NCI-H1092 (cell line): ENCODE measurements at regions not wholly inside any gene's neighbourhood (a gene's known extent, or its start where the extent isn't known, plus 50 kb on each side); places are given as distances from the start of the nearest gene placed in this dataset.
"Not testable (repeated sequence)": the region's sequence is repeated elsewhere in the genome, so short reads cannot be mapped to it uniquely, and the experiment has no call there.

Experiments used
- DNase-seq: peaks from one replicate; lab custom pipeline; 2025; lab: John Stamatoyannopoulos, UW

DNA sequence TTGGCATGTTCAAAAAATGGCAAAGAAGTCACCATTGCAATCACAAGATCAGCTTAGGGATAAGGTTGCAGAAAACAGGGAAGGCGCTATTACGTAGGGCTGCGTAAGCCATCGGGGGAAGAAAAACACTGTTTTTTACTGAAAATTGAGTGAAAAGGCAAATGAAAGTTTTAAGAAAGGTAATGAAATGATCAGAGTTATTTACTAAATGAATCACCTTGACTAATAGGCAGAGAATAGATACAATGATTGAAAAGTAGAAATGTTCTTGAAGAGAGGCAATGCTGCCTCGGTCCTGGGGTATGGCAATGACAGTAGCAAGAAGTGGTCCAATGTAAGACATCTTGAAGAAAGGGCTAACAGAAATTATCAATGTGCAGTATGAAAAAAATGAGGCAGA lies 1227.8 kb upstream of the ZEB2 start:
- no peak for DNase-seq

DNA sequence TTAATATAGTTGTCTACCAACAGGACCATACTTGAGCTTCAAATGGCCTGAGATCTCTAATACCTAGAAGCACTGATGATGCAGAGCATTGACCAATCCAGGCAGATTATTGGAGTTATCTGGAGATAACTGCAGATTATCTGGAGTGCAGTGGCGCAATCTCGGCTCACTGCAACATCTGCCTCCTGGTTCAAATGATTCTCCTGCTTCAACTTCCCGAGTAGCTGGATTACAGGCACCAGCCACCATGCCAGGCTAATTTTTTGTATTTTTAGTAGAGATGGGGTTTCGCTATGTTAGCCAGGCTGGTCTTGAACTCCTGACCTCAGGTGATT lies 1225.4 kb upstream of the ZEB2 start:
- not testable (repeated sequence) for DNase-seq

DNA sequence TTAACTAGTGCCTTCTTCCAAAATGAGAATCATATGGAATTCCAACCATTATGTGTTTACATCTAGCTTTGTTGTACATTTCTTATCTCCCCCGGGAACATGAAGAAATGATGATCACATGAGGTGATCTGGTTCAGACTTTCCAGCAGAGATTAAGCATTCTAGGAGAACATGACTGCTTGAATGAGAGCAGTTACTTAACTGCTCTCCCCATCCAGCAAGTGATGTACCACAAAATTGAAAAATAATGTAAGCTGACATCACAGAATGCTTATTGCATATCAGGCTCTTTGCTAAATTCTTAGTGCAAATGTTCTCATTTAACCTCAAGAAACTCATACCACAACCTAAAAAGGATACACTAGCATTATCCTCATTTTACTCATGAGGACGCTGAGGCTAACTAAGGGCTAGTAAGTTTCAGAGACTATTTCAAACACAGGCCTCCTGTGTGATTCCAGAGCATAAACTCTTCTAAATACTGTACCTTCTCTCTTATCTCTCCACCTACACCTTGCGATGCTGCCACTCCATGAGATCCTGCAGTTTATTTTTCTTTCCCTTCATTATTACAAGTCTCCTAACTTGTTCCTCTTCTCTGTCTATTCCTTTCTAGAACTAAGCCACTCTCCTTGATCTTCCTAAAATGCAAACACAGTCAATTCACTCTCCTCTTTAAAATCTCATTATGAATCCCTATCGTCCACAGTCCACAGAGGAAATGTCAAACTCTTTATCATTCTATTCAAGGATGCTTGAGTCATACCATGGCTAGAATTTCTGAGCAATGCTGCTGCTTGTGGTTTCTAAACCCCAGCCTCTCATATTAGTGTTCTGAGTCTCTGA lies 1224.8 kb upstream of the ZEB2 start:
- no peak for DNase-seq

DNA sequence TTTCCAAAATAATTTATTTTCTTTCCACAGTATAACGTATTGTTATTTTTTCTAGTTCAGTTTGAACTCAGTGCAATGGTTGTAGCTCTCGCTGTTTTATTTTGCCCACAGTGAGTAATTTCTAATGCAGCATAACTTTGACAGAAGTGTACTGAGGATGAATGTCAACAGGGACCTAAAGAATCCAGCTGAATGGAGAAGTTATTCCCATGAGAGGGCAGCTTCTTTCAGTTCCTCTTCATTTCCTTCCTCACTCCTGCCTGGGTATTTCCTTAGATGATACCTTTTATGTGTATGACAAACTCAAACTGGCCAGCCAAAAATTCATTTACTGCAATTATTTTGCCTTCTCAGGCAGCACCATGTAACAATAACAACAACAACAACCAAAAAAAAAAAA lies 1223.1 kb upstream of the ZEB2 start:
- DNase-seq, result no peak

DNA sequence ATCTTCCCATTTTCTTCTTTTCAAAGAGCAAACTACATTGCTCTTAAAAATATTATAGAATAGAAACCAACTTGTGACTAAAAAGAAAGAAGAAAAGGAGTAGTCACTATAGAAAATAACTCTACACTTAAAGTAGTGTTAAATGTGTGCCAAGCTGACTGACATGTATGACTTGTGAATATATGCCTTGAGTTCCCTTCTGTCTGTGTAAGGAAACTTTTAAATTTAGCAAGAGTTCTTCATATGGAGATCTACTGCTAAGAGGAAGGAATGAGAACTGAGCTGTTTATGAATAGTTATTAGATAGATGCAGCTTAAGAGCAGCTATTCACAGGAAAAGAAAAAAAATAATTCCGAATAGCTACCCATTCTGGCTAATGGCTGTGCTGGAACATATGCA lies 1221.7 kb upstream of the ZEB2 start:
- DNase-seq, result no peak

DNA sequence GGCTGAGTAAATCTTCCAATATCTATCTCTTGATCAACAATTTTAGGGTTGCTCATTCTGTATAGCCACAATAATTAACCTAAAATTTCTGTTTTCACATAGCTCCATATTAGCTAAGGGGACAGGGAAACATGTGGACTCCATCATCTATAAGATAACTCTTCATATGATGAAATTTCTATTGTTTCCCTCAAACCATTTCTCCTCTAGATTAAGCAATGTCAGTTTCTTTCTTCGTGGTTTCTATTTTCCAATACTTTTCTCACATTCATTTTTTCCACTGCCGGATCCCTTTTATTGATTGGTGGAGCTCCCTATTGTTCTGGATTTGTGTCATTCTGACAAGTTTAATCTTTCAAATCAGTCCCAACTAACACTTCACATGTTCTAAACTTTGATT lies 1221.3 kb upstream of the ZEB2 start:
- DNase-seq, result no peak

DNA sequence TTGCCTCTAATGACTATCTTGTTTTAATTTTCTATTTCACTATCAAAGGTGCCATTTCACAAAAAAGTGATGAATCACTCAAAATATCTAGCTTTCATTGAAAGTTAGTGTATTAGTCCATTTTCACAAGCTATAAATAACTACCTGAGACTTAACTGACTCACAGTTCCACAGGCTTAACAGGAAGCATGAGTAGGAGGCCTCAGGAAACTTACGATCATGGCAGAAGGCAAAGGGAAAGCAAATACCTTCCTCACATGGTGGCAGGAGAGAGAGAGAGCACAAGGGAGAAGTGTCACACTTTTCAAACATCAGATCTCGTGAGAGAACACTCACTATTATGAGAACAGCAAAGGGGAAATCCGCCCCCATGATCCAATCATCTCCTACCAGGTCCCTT lies 1220.4 kb upstream of the ZEB2 start:
- DNase-seq, result no peak

DNA sequence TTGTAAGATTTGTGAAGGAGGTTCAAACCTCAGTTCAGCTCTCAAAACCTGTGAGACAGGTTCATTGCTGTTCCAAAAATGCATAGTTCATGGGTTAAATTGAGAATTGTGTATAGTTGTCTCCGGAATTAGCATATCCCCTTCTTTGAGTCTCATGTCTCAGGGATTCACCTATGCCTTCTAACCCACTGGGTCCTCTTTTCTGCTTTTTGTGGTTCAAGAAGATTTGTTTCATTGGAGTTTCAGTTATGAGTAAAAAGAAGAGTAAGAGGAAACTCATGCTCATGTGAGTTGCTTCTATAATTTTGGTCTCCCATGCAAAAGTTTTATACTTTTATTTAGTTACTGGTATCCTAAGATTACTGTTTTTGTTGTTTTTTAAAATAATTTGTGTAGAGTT lies 1219.8 kb upstream of the ZEB2 start:
- DNase-seq, result no peak

DNA sequence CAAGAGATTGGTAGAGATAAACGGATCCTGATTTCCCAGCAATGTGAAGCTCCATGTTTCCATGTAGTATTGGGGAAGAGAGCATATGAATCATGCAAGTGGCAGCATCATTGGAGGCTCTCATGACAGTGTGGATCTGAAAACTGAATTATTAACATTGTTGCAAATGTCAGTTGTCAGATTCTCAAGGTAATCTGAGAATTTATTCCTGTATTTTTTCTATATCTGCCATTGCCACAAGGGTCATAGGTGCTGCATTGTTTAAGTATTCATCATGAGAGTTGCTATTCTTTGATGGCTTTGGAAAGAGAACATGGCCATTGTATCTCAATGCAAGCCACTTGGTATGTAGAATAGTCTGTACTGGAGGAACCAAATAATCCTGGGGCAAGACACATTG lies 1217.0 kb upstream of the ZEB2 start:
- no peak for DNase-seq

DNA sequence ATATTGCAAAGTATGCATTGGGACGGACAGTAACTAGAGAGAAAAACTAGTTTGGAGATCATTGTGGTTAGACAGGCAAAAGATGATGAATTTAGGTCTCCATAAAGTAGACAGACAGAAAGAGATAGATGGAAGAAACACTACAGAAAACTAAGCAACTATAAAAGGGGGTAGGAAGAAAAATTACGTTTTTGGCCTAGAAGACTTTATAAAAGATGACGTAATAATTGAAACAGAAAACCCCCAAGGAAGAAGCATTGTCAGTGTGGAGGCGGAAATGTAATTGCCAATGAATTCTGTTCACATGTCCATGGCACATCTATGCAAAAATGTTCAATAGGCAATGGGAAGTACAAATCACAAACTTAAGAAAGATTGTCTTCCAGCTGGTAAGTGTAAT lies 1211.5 kb upstream of the ZEB2 start:
- DNase-seq, result no peak

DNA sequence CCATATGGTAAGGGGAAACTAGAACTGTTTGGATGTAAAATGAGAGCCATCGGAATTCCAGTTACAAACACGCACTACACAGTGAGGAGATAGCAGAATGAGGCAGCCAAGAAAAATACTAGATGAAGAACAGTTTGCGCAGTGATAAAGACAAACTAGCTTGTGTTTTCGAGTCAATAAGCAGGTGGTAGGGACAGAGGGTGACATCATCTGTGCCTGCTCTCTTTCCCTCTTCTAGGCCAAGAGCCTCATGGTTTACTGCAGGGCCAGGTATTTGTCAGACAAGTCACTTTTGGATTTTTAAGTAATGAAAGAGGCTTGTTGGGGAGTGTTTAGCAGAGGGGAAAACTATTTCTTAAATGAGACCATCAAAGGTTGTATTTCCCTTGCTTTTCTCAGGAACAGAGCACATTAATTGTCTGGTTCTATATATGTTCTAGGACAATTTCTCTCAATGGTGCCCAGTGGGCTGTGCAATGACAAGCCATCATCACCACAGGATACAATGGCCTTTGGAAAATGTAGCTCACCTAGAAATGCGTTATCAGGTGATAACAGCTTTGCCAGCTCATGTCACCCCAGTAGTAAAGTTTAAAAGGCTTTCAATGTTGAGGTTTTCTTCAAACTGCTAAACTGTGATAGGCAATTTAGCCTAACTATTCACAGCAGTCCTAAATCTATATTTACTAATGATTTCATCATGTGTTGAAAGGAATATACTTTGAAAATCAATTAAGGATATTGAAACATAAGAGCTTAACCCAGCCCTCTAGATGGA lies 1210.3 kb upstream of the ZEB2 start:
- DNase-seq, result no peak

DNA sequence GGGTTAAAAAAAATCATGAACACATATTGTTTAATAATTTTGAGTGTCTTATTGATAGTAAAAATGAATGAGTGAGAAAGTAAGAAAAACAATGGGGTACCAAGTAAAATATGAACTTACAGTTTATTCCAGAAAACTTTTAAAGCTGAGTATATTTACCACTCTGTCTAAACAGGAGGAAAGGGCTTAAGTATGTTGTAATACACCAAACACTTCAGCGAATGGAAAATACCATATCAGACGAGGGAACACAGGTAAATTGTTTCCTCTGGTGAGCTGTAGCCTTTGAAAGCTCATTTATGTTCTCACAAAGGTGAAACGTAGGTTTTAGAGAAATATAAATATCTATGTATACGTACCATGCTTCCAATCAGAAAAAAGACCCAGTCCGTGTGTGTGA lies 1209.6 kb upstream of the ZEB2 start:
- no peak for DNase-seq

DNA sequence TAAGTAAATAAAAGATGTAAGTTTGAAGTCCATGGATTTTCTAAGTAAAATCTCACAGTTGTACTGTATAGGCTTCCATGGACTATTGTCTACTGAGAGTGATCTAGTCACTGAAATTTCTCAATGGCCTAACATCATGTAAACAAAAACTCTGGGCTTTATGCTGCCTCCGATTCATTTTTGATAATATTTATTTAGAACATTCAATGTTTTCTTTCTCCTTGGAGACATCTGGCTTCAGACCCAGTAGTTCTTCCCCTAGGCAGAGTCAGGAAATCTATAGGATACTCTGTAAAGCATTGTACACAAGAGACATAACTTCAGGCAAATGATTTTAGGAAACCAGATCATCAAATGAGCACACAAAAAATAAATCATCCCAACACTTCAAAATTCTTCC lies 1208.6 kb upstream of the ZEB2 start:
- DNase-seq, result no peak

DNA sequence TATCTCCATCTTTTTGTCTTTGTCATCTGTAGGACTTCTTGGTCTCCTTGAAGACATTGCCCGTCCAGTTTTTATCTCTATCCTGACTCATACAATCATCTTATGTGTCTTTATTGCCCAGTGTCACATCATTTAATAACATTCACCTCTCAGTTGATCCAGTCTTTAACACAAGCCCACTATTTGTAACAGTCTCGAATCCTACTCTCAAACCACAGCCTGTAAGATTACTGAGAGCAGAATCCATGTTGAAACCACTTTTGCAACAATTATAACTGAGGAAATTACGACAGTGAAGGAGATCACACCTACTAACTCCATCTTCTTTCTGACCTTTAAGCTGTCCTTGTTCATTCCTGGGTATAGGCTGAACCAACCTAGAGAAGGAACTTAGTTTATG lies 1206.0 kb upstream of the ZEB2 start:
- DNase-seq, result no peak

DNA sequence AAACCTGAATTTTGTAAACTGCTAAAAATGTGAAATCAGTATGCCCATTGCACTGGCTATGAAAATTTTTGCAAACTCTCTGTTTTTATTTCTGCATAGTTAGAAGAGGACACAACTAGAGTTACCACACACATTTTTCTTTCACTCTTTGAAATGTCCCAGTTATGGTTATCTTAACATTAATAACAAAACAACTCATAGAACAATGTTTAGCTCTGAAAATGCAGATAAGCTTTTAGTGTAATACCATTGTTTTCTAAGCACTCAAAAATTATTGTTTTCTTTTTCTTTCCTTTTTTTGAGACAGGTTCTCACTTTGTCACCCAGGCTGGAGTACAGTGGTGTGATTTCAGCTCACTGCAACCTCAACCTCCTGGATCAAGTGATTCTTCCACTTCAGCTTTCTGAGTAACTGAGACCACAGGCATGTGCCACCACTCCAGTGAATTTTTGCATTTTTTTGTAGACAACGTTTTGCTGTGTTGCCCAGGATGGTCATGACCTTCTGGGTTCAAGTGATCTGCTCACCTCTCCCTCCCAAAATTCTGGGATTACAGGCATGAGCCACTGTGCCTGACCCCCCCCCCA lies 1204.5 kb upstream of the ZEB2 start:
- no peak for DNase-seq

DNA sequence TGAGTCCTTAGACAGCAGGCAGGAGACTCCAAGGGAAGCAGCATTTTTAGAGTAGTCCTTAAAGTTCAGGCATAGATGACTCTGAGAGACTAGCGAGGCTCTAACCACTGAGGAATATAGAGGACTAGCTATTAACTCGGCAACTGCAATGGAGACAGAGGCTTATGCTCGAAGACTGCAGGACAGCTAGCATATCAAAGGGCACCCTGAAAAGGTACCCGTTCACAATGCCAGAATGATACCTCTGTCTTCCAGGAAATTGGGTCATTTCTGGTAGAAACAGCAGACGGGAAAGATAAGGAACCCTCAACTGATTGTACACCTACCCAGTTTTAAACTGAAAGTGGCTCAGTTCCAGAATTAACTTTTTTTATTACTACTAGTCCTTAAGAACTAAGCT lies 1204.0 kb upstream of the ZEB2 start:
- DNase-seq, result no peak

DNA sequence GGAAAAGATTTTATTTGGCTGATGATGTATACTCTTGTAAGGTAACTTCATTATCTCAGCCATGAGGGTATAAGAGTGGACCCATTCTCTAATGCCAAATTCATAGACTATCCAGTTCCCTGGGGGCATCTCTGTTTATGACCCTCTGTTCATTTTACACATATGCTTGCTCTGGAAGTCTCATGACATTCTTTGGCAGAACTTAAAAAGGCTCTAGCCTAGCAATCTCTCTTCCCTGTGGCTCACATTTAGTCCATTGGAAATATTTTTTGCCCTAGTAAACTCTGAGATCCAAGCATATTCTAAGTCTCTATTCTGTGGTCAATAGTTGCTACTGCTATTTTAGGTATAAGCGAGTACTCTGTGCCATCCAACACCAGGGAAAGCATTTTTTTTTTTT lies 1201.8 kb upstream of the ZEB2 start:
- no peak for DNase-seq

DNA sequence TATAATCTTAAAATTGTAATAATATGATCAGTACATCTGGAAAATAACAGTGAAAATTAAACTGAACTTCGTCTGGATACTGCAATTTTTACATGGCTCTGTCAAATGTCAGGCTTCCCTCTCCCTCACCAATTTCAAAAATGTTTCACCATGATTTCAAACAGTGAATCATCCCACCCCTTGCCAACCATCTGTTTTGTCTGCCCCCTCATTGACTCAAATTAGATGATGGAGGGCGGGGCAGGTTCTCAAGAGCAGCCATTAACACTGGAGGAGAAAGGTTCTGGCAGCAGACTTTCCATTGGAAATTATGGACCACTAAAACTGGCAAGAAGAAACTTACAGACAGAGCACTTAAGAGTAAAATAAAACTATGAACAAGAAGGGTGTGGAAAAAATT lies 1195.7 kb upstream of the ZEB2 start:
- no peak for DNase-seq

DNA sequence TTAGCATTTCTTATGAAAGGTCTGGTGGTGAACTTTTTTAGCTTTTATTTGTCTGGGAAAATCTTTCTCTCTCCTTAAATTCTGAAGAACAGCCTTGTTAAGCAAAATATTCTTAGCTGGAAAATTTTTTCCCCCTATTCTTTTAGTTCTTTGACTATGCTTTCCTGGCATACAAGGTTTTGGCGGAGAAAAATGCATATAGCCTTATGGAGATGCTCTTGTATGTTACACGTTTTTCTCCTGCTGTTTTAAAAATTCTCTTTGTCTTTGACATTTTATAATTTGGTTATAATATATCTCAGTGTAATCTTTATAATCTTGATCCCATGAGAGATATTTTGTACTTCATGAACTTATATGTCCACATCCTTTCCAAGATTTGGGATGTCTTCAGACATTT lies 1190.4 kb upstream of the ZEB2 start:
- DNase-seq, result no peak

DNA sequence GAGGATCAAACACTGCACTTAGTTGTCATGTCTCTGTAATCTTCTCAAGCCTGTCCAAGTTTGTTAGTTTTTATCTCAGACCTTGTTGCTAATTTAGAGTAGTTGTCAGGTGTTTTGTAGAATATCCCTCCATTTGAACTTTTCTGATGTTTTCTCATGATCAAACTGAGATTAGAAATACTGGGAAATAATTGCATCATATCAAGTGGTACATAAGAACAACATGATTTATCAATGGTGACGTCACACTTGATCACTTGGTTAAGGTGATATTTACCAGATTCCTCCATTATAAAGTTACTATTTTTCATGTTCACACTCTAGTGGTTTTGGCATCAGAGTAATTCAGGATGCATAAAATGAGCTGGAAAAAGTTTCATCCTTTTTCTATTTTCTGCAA lies 1182.4 kb upstream of the ZEB2 start:
- no peak for DNase-seq

DNA sequence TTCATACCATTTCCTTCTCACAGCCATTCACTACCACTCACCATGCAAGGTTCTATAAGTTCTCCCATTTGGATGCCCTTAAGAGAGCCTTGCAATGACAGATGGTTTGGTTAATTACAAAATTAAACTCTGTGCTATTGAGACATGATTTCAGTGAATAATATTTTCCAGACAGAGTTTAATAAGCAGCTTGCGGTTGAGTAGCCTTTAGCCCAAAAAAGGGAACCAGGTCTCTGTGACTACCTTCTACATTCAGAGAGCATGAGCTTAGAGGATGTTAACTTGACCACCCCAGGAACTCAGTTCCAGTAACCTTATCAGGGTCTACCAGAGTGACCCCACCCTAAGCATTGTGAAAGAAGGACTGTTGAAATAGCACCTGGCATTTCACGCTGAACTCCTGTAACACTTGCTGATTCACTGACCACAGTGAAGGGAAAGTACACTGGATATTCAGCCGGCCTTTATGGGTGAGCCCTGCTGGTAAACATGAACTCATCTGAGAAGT lies 1173.1 kb upstream of the ZEB2 start:
- DNase-seq, result no peak

DNA sequence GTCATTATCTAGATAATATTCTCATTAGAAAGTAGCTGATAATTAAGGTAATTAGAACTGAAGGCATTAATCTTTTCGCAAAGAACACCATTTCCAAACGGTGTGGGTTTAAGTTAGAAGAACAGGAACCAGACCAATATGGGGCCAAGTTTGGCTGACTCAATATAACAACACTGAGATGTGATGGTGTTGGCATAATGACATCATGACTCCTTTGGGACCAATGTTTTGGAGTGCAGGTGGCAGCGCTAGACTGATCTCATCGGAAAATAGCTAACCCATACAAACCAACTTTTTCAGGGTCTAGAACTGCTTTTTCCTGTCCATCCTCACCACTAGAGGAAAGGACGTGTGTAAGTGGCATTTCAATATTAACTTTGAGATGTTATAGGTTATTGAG lies 1171.7 kb upstream of the ZEB2 start:
- DNase-seq, result no peak

DNA sequence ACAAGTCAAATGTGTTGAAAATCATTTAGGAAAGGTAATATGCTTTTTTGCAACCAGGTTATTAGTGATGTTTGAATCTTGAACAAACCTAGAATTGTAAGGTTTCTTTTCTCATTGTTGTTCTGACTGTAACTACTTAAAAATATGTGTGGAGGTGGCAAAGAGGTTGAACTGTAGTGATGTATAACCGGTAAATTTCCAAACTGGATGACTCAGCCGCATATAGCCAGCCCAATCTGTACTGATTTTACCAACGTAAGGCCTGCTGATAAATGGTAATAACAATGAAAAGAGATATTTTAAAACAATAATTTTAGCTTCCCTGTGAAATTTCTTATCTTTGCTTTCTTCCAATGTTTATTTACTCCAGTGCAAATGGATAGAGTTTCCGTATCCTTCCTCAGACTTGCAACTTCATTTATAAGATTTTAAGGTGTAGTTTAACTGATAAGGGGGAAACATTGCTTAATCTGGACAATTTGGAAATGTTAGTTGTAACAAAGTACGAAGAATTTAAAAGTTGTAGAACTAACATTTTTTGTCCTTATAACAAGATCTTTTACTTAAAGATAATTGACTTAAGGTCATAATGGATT lies 1170.4 kb upstream of the ZEB2 start:
- no peak for DNase-seq
